ENCODE measurements at regions not wholly inside any gene's neighbourhood (a gene's known extent, or its start where the extent isn't known, plus 50 kb on each side); places are given as distances from the start of the nearest gene placed in this dataset.

DNA sequence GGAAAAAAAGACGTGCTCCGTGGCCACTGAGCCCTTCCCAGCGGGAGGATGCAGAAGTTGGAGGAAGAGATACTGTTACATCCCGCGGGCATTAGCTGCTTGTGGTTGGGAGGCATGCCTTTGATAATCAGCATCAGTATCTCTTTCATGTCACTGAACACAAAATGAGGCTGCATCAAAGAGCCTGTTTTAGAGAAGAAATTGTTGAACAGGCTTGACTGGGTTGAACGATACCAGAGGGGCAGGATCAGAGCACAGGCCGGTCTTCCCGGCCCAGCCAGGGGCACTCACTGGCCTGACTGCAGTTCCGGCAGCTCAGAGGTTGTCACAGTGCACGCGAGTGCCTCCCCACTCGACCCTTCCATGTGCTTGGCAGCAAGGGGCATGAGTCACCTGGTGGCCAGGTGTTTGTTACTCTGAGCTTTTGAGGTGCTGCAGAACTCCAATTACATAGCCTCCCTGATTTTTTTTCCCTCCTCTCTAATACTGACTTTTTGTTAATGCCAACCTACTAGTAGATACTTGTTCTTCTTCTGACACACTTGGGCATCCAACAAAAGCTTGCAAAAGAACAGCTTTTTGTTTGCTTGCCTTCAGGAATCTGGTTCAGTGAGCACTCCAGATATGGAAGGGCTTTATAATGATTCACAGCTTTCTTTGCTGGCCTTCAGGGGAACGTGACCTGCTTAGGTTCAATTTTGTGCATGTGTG lies 121.6 kb downstream of the VAPA start:
- Histone ChIP-seq H3K23ac (ENCODE audit: low read depth, low read length) (no peak overlapping the region), H2BK5ac (ENCODE audit: low read depth, low read length, poor library complexity, severe bottlenecking) (no peak overlapping the region), H3K36me3 (ENCODE audit: control insufficient read depth, insufficient read depth, low read length) (no peaks in the 10 kb centered on the region), H3K4me1 (ENCODE audit: control insufficient read depth, insufficient read depth, low read length) (peaks cover 2% of the 10 kb centered on the region; the same call in 1 of the 2 replicates), H2AK5ac (ENCODE audit: low read depth, low read length) (no peak overlapping the region), H3K27ac (ENCODE audit: insufficient read depth, low read length) (no peak overlapping the region), H3K18ac (ENCODE audit: low read depth, low read length) (no peak overlapping the region), H3K4ac (ENCODE audit: low read depth, low read length) (no peak overlapping the region), H4K91ac (ENCODE audit: insufficient read depth, low read depth, low read length) (no peak overlapping the region), H3K56ac (ENCODE audit: extremely low read depth, insufficient read depth, low read length) (no peak overlapping the region), H3K9me1 (ENCODE audit: insufficient read depth, low read length) (no peaks in the 10 kb centered on the region; the same call in 1 of the 2 replicates), H4K5ac (ENCODE audit: low read depth, low read length) (no peak overlapping the region), H4K8ac (ENCODE audit: low read depth in 2 of 2, low read length in 2 of 2) (no peak overlapping the region), H3K27me3 (ENCODE audit: control insufficient read depth, insufficient read depth, low read length) (no peaks in the 10 kb centered on the region), H3K9ac (ENCODE audit: low read depth, low read length) (no peak overlapping the region), H2BK15ac (ENCODE audit: low read depth, low read length) (no peak overlapping the region), H2AK9ac (replicated peaks; ENCODE audit: low read depth, low read length, poor library complexity) (no peak overlapping the region), H2BK20ac (ENCODE audit: low read depth, low read length) (no peak overlapping the region), H3K14ac (replicated peaks; ENCODE audit: low read depth, low read length) (no peak overlapping the region), H3K9me3 (ENCODE audit: control insufficient read depth, insufficient read depth, low read length) (no peaks in the 10 kb centered on the region), H2AFZ (replicated peaks; ENCODE audit: low read length, poor library complexity) (no peak overlapping the region), H4K20me1 (ENCODE audit: insufficient read depth, low read length) (no peaks in the 10 kb centered on the region), H3K4me3 (ENCODE audit: insufficient read depth, low read depth, low read length) (no peak overlapping the region), H2BK120ac (ENCODE audit: low read depth, low read length) (no peak overlapping the region), H3K79me1 (ENCODE audit: low read depth in 1 of 2, low read length in 2 of 2) (no peaks in the 10 kb centered on the region), H3K4me2 (ENCODE audit: low read depth, low read length) (no peak overlapping the region)
- POLR2A ChIA-PET (ENCODE audit: unreplicated experiment) = no interaction called here
- 83% methylated on average over 6 of the region's 13 CpGs; no CpG with 5 or more reads in 1 of the 2 experiments for WGBS, 2 experiments (ENCODE audit: extremely low coverage in 2 of 2, insufficient read length in 1 of 2)
- in situ Hi-C loops (cut with MboI; ENCODE audit: low sequenced_read_pairs) = no loop called here
- intact Hi-C loops (cut with micrococcal nuclease) = no loop called here
- no TSS peak for BruUV-seq (replicated peaks)
- TF ChIP-seq, protein P1, sequence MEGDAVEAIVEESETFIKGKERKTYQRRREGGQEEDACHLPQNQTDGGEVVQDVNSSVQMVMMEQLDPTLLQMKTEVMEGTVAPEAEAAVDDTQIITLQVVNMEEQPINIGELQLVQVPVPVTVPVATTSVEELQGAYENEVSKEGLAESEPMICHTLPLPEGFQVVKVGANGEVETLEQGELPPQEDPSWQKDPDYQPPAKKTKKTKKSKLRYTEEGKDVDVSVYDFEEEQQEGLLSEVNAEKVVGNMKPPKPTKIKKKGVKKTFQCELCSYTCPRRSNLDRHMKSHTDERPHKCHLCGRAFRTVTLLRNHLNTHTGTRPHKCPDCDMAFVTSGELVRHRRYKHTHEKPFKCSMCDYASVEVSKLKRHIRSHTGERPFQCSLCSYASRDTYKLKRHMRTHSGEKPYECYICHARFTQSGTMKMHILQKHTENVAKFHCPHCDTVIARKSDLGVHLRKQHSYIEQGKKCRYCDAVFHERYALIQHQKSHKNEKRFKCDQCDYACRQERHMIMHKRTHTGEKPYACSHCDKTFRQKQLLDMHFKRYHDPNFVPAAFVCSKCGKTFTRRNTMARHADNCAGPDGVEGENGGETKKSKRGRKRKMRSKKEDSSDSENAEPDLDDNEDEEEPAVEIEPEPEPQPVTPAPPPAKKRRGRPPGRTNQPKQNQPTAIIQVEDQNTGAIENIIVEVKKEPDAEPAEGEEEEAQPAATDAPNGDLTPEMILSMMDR (conservative IDR thresholded peaks at IDR 0.05; ENCODE audit: low read depth, low read length) = no peak
- dilution Hi-C loops (cut with HindIII; ENCODE audit: low sequenced_read_pairs, unreplicated experiment) = no loop called here
- CTCF ChIA-PET = interaction anchor here (1.2 kb wide), 1 partner anchor 9 kb away, joined by 4 read pairs; no protein-coding TSS in a partner anchor
- DNase-seq = no peak
- no peak for ATAC-seq (ENCODE audit: low read depth)

Data from IMR-90 (cell line).